ENCODE measurements at regions not wholly inside any gene's neighbourhood (a gene's known extent, or its start where the extent isn't known, plus 50 kb on each side); places are given as distances from the start of the nearest gene placed in this dataset.

DNA sequence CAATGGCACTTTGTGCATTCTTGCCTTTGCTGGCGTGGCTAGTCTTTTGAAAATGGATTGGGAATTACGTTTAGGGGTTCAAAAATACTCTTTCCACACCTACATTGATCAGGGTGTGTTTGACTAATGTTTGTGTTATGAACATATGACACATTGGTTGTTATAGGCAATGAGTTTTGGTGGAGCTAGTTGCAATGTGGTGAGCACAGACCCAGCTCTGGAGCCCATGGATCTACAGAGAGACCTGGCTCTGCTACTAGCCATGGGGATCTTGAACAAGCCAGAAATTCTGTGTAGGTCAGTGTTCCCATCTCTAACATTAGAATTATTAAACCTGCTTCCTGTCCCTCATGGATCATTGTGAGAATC lies 222.4 kb upstream of the UBL3 start:
- TF ChIP-seq ZBTB7A (IDR thresholded peaks at IDR 0.05; ENCODE audit: low read depth): no peak
- TF ChIP-seq, protein P1, sequence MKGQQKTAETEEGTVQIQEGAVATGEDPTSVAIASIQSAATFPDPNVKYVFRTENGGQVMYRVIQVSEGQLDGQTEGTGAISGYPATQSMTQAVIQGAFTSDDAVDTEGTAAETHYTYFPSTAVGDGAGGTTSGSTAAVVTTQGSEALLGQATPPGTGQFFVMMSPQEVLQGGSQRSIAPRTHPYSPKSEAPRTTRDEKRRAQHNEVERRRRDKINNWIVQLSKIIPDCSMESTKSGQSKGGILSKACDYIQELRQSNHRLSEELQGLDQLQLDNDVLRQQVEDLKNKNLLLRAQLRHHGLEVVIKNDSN (IDR thresholded peaks at IDR 0.05): no peak

DNA sequence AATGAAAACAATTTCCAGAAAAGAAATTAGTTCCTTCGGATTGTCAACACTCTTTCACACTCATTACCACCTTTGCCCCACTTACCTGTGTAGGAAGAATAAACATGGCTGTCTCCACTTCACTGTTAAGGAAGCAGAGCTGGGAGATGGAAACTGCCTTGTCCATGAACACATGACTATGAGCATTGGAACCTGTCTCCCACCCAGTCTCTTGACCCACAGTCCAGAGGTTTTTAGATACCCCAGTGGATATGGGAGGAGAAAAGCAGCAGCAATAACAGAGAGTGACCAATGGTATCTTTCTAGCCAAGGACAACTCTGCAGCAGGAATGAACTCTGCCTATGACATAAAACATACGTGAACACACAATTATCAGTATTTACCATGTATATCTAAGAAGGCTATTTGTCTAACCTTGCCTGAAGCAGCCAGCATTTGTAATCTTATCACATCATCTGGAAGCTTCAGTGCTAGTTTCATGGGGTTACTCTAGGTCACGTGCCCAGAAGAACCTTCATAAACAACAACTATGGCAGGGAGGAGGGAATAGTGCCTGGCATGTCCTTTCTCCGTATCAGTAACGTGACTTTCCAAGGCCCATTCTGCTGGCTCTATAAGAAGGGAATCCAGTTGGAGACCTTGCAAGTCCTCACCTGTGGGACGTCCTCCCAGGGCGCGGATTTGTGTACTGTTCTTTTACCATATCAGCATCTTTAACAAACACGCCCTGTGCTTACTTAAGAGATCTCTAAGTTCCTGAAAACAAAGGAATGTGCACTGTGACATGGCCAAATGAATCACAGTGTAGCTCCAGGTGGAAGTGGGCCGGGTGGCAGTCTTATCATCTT lies 221.8 kb upstream of the UBL3 start:
- TF ChIP-seq TEAD4 (IDR thresholded peaks at IDR 0.05) (no peak), NFIC (IDR thresholded peaks at IDR 0.05) (no peak), EGR1 (IDR thresholded peaks at IDR 0.05) (no peak), CREB1 (IDR thresholded peaks at IDR 0.05; ENCODE audit: low read depth) (no peak), YY1 (IDR thresholded peaks at IDR 0.05; ENCODE audit: low read depth) (no peak), RAD21 (IDR thresholded peaks at IDR 0.05; ENCODE audit: low read depth) (no peak), TAF1 (IDR thresholded peaks at IDR 0.05; ENCODE audit: low read depth) (no peak), FOXM1 (IDR thresholded peaks at IDR 0.05; ENCODE audit: borderline replicate concordance, low read depth) (no peak), ZBTB7A (IDR thresholded peaks at IDR 0.05; ENCODE audit: low read depth) (no peak), CEBPB (IDR thresholded peaks at IDR 0.05) (no peak), EP300 (IDR thresholded peaks at IDR 0.05; ENCODE audit: borderline replicate concordance) (no peak), TCF12 (IDR thresholded peaks at IDR 0.05; ENCODE audit: low read depth) (no peak)
- TF ChIP-seq, protein P1 (IDR thresholded peaks at IDR 0.05): no peak
- TF ChIP-seq, protein P2, sequence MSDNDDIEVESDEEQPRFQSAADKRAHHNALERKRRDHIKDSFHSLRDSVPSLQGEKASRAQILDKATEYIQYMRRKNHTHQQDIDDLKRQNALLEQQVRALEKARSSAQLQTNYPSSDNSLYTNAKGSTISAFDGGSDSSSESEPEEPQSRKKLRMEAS (IDR thresholded peaks at IDR 0.05): no peak
- TF ChIP-seq, protein P3, sequence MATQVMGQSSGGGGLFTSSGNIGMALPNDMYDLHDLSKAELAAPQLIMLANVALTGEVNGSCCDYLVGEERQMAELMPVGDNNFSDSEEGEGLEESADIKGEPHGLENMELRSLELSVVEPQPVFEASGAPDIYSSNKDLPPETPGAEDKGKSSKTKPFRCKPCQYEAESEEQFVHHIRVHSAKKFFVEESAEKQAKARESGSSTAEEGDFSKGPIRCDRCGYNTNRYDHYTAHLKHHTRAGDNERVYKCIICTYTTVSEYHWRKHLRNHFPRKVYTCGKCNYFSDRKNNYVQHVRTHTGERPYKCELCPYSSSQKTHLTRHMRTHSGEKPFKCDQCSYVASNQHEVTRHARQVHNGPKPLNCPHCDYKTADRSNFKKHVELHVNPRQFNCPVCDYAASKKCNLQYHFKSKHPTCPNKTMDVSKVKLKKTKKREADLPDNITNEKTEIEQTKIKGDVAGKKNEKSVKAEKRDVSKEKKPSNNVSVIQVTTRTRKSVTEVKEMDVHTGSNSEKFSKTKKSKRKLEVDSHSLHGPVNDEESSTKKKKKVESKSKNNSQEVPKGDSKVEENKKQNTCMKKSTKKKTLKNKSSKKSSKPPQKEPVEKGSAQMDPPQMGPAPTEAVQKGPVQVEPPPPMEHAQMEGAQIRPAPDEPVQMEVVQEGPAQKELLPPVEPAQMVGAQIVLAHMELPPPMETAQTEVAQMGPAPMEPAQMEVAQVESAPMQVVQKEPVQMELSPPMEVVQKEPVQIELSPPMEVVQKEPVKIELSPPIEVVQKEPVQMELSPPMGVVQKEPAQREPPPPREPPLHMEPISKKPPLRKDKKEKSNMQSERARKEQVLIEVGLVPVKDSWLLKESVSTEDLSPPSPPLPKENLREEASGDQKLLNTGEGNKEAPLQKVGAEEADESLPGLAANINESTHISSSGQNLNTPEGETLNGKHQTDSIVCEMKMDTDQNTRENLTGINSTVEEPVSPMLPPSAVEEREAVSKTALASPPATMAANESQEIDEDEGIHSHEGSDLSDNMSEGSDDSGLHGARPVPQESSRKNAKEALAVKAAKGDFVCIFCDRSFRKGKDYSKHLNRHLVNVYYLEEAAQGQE (IDR thresholded peaks at IDR 0.05; ENCODE audit: low read depth): no peak

DNA sequence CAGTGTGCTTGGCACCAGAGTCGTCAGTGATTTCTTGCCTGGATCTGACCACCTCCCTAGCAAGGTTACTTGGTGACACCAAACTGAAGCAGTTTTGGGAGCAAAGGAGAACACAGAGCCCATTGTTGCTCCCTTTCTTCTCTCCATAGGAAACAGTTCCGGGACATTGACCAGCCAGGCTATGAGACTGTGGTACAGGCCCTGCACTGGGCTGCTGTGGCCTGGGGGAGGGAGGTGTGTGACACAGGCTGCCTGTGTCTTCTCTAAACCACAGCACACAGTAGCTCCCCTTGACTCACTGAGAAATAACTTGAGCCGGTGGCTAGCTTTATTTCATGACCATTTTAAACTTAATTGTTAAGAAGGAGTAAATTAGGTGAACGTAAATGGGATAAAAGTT lies 214.8 kb upstream of the UBL3 start:
- TF ChIP-seq, protein P1 (IDR thresholded peaks at IDR 0.05): no peak
- no peak for TF ChIP-seq NFIC (IDR thresholded peaks at IDR 0.05)

DNA sequence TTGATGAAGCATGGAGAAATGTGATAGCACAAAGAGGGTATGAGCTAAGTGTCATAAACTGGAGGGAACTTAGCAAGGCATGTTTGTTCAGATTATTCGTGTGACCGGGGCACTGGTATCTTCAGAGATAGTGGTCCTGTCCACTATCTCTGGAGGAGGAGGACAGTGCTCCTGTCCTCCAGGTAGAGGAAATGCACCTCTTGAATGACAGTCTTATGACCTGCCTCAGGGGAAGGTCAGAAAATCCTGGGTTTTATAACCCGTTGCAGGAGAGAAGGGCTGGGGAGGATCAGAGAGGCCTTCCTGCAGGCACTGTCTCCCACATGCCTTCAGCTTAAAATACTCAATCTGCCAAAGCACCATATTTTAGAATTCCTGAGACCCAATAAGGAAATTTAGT lies 213.5 kb upstream of the UBL3 start:
- no peak for TF ChIP-seq TEAD4 (IDR thresholded peaks at IDR 0.05)

DNA sequence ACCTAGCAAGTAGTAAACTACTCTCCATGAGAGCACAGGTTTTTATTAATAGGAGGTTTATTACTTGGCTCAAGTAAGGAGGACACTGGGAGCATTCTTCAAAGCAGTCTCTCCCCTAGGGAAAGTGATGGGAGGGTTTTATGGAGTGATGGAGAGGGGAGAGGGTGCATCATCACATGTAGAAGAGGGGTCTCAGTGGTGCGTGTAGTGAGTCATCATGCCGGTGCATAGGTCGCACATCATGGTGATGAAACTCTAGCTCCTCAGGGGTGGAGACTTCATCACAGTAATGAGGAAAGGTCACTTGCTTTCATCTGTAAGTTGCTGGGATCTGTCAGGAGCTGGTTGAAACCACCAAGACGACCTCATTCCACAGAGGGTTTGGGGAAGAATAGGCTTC lies 210.8 kb upstream of the UBL3 start:
- no peak for TF ChIP-seq RAD21 (IDR thresholded peaks at IDR 0.05; ENCODE audit: low read depth)
- TF ChIP-seq, protein P2 (IDR thresholded peaks at IDR 0.05): no peak

DNA sequence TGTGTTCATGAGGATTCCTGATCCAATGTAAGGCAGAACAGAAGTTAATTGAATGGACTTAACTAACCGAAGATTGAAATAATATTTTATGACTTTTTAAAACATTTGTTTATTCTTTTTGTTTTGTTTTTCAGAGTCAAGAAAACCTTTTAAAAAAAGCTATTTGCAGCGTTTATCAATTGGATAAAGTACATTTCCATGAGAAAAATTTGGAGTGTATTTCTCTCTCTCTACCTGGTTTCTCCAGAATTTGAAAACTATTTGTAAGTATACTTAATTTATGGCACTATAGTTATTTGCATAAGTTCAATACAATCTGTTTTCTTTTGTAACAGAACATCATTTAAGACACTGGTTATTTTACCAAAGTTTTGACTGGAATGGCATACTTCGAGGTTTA lies 208.0 kb upstream of the UBL3 start:
- TF ChIP-seq ZBTB7A (IDR thresholded peaks at IDR 0.05; ENCODE audit: low read depth): no peak
- TF ChIP-seq YY1 (IDR thresholded peaks at IDR 0.05; ENCODE audit: low read depth): no peak
- TF ChIP-seq TEAD4 (IDR thresholded peaks at IDR 0.05): no peak
- TF ChIP-seq CEBPB (IDR thresholded peaks at IDR 0.05): no peak
- no peak for TF ChIP-seq TCF12 (IDR thresholded peaks at IDR 0.05; ENCODE audit: low read depth)
- TF ChIP-seq, protein P1 (IDR thresholded peaks at IDR 0.05): no peak
- TF ChIP-seq EP300 (IDR thresholded peaks at IDR 0.05; ENCODE audit: borderline replicate concordance): no peak
- TF ChIP-seq, protein P2 (IDR thresholded peaks at IDR 0.05): no peak
- no peak for TF ChIP-seq NFIC (IDR thresholded peaks at IDR 0.05)
- no peak for TF ChIP-seq RAD21 (IDR thresholded peaks at IDR 0.05; ENCODE audit: low read depth)
- TF ChIP-seq EGR1 (IDR thresholded peaks at IDR 0.05): no peak
- TF ChIP-seq, protein P3 (IDR thresholded peaks at IDR 0.05; ENCODE audit: low read depth): no peak
- no peak for TF ChIP-seq FOXM1 (IDR thresholded peaks at IDR 0.05; ENCODE audit: borderline replicate concordance, low read depth)
- TF ChIP-seq TAF1 (IDR thresholded peaks at IDR 0.05; ENCODE audit: low read depth): no peak
- TF ChIP-seq CREB1 (IDR thresholded peaks at IDR 0.05; ENCODE audit: low read depth): no peak

All from Ishikawa (cell line).